Keratinocyte (primary cell): ENCODE measurements at regions not wholly inside any gene's neighbourhood (a gene's known extent, or its start where the extent isn't known, plus 50 kb on each side); places are given as distances from the start of the nearest gene placed in this dataset.
A peak's percentile ranks its signal among the peaks of the same experiment; 100 is the strongest.

Experiments
- DNase-seq: peaks from one replicate; pipeline ENCODE4 v3.0.0-alpha.2; 2011; ENCODE audit warnings: low read depth, missing footprints, low spot score
- FAIRE-seq: peaks from 2 replicates; lab custom pipeline; 2011; peaks lifted over from hg19 to GRCh38; lab: Jason Lieb, UNC
- H2AFZ ChIP-seq: 2 replicates; pipeline ENCODE4 v1.6.0; 2012; ENCODE audit warnings: low read length, control low read depth, inconsistent platforms; ENCODE audit not compliant: control insufficient read depth
- H3K27ac ChIP-seq: 2 replicates; pipeline ENCODE4 v1.5.1; 2011; ENCODE audit warnings: low read length; ENCODE audit not compliant: control insufficient read depth, insufficient read depth
- H3K27me3 ChIP-seq: 3 replicates; pipeline ENCODE4 v1.6.0; 2011; ENCODE audit warnings: low read length; ENCODE audit not compliant: control insufficient read depth, insufficient read depth; ENCODE audit errors: extremely low read depth
- H3K36me3 ChIP-seq, 2 experiments: 2 replicates in 1 of 2; 3 replicates in 1 of 2; pipeline ENCODE4 v1.5.1; 2011; ENCODE audit warnings: low read length in 2 of 2, mild to moderate bottlenecking in 1 of 2; ENCODE audit not compliant: control insufficient read depth in 2 of 2, insufficient read depth in 2 of 2; ENCODE audit errors: extremely low read depth in 1 of 2
- H3K4me1 ChIP-seq: 3 replicates; pipeline ENCODE4 v1.5.1; 2011; ENCODE audit warnings: low read length; ENCODE audit not compliant: control insufficient read depth, insufficient read depth; ENCODE audit errors: extremely low read depth
- H3K4me2 ChIP-seq: 3 replicates; pipeline ENCODE4 v1.6.0; 2011; ENCODE audit warnings: low read depth, low read length; ENCODE audit not compliant: control insufficient read depth, insufficient read depth; ENCODE audit errors: extremely low read depth
- H3K4me3 ChIP-seq, 3 experiments: fragments of 200-600 bp in 1 of 3; sonication (generic) in 1 of 3; 2 replicates in 2 of 3; 3 replicates in 1 of 3; pipeline ENCODE4 v1.5.1; 2011 to 2016; ENCODE audit warnings: low read length in 3 of 3, mild to moderate bottlenecking in 3 of 3, control low read depth in 2 of 3, inconsistent platforms in 1 of 3, low read depth in 1 of 3, mixed read lengths in 1 of 3, mixed run types in 1 of 3, moderate library complexity in 1 of 3; ENCODE audit not compliant: control insufficient read depth in 2 of 3, insufficient read depth in 2 of 3; ENCODE audit errors: extremely low read depth in 1 of 3
- H3K79me2 ChIP-seq: 2 replicates; pipeline ENCODE4 v1.6.0; 2012; ENCODE audit warnings: low read length; ENCODE audit not compliant: control insufficient read depth, insufficient read depth
- H3K9ac ChIP-seq: 3 replicates; pipeline ENCODE4 v1.6.0; 2011; ENCODE audit warnings: low read length; ENCODE audit not compliant: control insufficient read depth, insufficient read depth; ENCODE audit errors: extremely low read depth
- H3K9me1 ChIP-seq: 3 replicates; pipeline ENCODE4 v1.6.0; 2011; ENCODE audit warnings: low read length; ENCODE audit not compliant: control insufficient read depth, insufficient read depth; ENCODE audit errors: extremely low read depth
- H3K9me3 ChIP-seq: 2 replicates; pipeline ENCODE4 v1.5.1; 2012; ENCODE audit warnings: low read depth, low read length; ENCODE audit not compliant: control insufficient read depth
- H4K20me1 ChIP-seq: 3 replicates; pipeline ENCODE4 v1.6.0; 2011; ENCODE audit warnings: low read length; ENCODE audit not compliant: control insufficient read depth, insufficient read depth; ENCODE audit errors: extremely low read depth
- CTCF ChIP-seq, 3 experiments: IDR thresholded peaks in 1 of 3; conservative IDR thresholded peaks in 1 of 3; optimal IDR thresholded peaks in 1 of 3; 2 replicates in 2 of 3; 3 replicates in 1 of 3; pipeline versions ENCODE3 to v1.5.1; 2011; ENCODE audit warnings: low read length in 3 of 3, mild to moderate bottlenecking in 3 of 3, moderate library complexity in 2 of 3, control low read depth in 1 of 3, inconsistent platforms in 1 of 3; ENCODE audit not compliant: insufficient read depth in 2 of 3; ENCODE audit errors: extremely low read depth in 1 of 3
- EZH2 ChIP-seq: IDR thresholded peaks from one replicate; pipeline ENCODE4 v1.6.1; 2012; ENCODE audit warnings: inconsistent platforms, mild to moderate bottlenecking, low read length, moderate library complexity
- dilution Hi-C: fragments of 300-500 bp; cut with MboI; formaldehyde crosslinking; loops from one replicate; pipeline ENCODE4 v1.7.0; 2020; ENCODE audit warnings: low sequenced_read_pairs; ENCODE audit not compliant: extremely low pct_ligation_motif_present

GRCh38 chr10:26950934-26951333 lies 90.2 kb upstream of the ABI1 start:
- no peak overlapping the region for H3K4me2 ChIP-seq
- H3K4me1 ChIP-seq: peaks cover 9% of the 10 kb centered on the region
- no peak for TF ChIP-seq EZH2
- TF ChIP-seq CTCF (optimal IDR thresholded peaks at IDR 0.05 in 1 of 3, IDR thresholded peaks at IDR 0.05 in 1 of 3, conservative IDR thresholded peaks at IDR 0.05 in 1 of 3; ENCODE audit: extremely low read depth in 1 of 3, insufficient read depth in 2 of 3, low read length in 3 of 3): no peak
- no peaks in the 10 kb centered on the region for H3K9me1 ChIP-seq
- no peak overlapping the region for H3K9ac ChIP-seq
- FAIRE-seq (no peak), DNase-seq (no peak)
- H4K20me1 ChIP-seq: no peaks in the 10 kb centered on the region
- H3K27ac ChIP-seq: no peak overlapping the region
- H3K79me2 ChIP-seq: no peaks in the 10 kb centered on the region
- H2AFZ ChIP-seq: no peak overlapping the region
- no peak overlapping the region for H3K4me3 ChIP-seq
- dilution Hi-C loops: no loop called here
- H3K9me3 ChIP-seq: no peaks in the 10 kb centered on the region
- H3K27me3 ChIP-seq: no peaks in the 10 kb centered on the region
- H3K36me3 ChIP-seq: no peaks in the 10 kb centered on the region

- Histone ChIP-seq H2AFZ (peak overlapping the region; percentile 88), H3K9me1 (no peaks in the 10 kb centered on the region), H3K27ac (peak overlapping the region; percentile 10), H3K27me3 (no peaks in the 10 kb centered on the region), H3K9ac (peak overlapping the region; percentile 49), H3K9me3 (no peaks in the 10 kb centered on the region), H3K36me3 (no peaks in the 10 kb centered on the region), H3K79me2 (no peaks in the 10 kb centered on the region), H4K20me1 (no peaks in the 10 kb centered on the region), H3K4me1 (peaks cover 16% of the 10 kb centered on the region), H3K4me2 (peak overlapping the region; percentile 83), H3K4me3 (peak overlapping the region; percentile 42 to 64 (median 56))
- no peak for TF ChIP-seq CTCF (optimal IDR thresholded peaks at IDR 0.05 in 1 of 3, IDR thresholded peaks at IDR 0.05 in 1 of 3, conservative IDR thresholded peaks at IDR 0.05 in 1 of 3; ENCODE audit: extremely low read depth in 1 of 3, insufficient read depth in 2 of 3, low read length in 3 of 3)
- no peak for TF ChIP-seq EZH2
- peak; percentile 83 for FAIRE-seq
- dilution Hi-C loops: no loop called here
- DNase-seq: peak; percentile 64
Observed at GRCh38 chr10:26946102-26946811, 85.5 kb upstream of the ABI1 start.
